ENCODE measurements at regions not wholly inside any gene's neighbourhood (a gene's known extent, or its start where the extent isn't known, plus 50 kb on each side); places are given as distances from the start of the nearest gene placed in this dataset.

- TF ChIP-seq ZNF609 (CRISPR knock-in tag; IDR thresholded peaks at IDR 0.05; ENCODE audit: borderline replicate concordance) (no peak), TBL1XR1 (IDR thresholded peaks at IDR 0.05; ENCODE audit: low read length in 2 of 2) (no peak), CCAR2 (IDR thresholded peaks at IDR 0.05; ENCODE audit: low read depth, low read length) (no peak), BCLAF1 (IDR thresholded peaks at IDR 0.05; ENCODE audit: borderline replicate concordance in 1 of 2, control insufficient read depth in 1 of 2, low read depth in 2 of 2, low read length in 1 of 2) (no peak), TGIF2 (CRISPR knock-in tag; IDR thresholded peaks at IDR 0.05) (no peak)
Measured at GRCh38 chr2:150192701-150193100, 294.8 kb downstream of the RND3 start.

Measured in K562 (cell line).